GM12873 (cell line): ENCODE measurements at regions not wholly inside any gene's neighbourhood (a gene's known extent, or its start where the extent isn't known, plus 50 kb on each side); places are given as distances from the start of the nearest gene placed in this dataset.

ENCODE experiments used
- TF ChIP-seq, protein P1 (sequence below): IDR thresholded peaks from 2 replicates; pipeline ENCODE4 v1.5.1; 2012; ENCODE audit warnings: low read depth, mild to moderate bottlenecking, moderate library complexity, low read length, control low read depth; ENCODE audit not compliant: insufficient read depth; ENCODE audit errors: missing control alignments

DNA sequence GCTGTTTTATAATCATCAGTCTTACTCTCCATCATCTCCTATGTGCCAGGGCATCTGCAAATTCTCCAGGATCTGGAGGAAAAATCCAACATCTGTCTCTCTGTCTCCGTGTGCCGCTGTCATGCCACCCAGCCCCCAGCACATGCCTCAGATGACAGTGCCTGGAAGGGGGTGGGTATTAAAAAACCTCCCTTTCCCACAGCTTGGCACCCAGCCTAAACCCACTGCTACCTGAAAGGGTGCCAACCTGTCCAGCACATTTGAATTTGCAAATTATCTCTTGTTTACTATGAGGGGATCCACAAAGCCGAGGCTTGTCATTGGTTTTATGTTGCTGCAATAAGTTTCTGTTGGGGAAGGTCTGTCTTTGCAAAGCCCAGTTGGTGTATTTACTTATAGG, 73.1 kb downstream of the EMX2 start:
- TF ChIP-seq, protein P1, sequence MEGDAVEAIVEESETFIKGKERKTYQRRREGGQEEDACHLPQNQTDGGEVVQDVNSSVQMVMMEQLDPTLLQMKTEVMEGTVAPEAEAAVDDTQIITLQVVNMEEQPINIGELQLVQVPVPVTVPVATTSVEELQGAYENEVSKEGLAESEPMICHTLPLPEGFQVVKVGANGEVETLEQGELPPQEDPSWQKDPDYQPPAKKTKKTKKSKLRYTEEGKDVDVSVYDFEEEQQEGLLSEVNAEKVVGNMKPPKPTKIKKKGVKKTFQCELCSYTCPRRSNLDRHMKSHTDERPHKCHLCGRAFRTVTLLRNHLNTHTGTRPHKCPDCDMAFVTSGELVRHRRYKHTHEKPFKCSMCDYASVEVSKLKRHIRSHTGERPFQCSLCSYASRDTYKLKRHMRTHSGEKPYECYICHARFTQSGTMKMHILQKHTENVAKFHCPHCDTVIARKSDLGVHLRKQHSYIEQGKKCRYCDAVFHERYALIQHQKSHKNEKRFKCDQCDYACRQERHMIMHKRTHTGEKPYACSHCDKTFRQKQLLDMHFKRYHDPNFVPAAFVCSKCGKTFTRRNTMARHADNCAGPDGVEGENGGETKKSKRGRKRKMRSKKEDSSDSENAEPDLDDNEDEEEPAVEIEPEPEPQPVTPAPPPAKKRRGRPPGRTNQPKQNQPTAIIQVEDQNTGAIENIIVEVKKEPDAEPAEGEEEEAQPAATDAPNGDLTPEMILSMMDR: no peak

DNA sequence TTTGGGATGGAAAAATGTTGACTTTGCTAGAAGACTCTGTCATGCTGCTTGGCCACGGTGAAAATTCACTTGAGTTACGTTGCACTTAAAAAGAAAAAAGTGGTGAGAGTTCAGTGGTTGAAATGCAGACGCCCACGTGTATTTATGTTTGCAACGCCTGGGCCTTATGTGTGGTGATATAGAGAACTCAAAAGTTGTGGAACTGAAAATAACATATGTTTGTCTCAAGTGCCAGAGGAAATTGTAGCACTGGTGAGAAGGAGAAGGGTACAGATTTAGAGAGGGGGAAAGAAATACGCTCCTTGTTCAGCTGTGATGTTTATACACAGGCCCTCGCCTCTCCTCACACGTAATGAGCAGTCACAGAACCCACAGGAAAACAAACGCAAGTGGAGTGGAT, 73.6 kb downstream of the EMX2 start:
- TF ChIP-seq, protein P1: no peak

DNA sequence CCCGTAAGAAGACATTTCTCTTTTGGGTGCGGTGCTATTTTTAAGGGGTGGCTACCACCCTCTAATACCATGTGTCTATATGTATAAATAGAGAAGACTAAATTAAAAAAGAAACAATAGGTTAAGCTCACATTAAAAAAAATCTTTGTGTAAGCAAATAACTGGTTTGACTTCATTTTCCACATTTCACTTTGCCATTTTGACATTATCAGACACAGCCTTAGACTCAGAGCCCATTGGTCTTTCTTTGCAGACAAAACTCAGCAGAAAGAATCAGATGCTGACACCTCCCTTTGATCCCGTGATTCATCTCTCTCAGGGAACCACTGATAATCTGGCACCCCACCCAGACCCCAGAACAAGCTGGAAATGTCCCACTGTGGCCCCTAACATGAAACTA, 74.5 kb downstream of the EMX2 start:
- TF ChIP-seq, protein P1: no peak

DNA sequence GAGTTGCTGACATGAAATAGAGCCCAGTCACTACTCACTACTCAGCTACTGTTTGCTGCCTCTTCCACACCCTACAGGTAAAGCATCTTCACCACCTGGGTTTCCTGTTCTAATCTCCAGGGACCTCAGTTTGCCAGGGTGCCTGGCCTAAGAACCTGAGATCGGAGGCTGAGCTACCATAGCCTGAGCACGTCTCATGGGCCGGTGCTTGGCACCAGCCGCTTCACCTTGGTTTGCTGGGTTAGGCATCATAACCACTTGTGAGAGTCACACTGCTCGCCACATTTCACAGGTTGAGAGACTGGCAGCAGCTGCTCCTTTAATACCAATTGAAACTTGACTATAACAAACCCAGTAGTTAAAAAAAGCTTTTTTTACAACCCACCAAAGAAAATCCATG, 75.1 kb downstream of the EMX2 start:
- TF ChIP-seq, protein P1: no peak

DNA sequence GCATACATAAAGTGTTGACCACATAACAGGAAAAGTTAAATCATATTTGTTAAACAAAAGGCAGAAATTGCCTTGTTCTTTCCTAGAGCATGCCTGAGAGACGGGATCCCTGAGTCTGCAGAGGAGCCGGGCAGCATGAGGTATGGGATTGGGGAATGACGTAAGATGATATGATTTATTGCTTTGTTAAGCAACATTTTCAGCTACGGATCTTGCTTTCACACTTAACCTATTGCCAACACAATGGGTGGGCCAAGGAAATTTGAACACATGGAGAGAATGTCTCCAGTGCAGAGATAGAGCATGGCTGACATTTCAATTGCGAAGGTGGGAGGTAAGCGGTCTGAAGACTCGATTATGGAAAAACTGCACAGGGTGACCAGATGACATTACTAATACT, 76.7 kb downstream of the EMX2 start:
- TF ChIP-seq, protein P1: no peak

DNA sequence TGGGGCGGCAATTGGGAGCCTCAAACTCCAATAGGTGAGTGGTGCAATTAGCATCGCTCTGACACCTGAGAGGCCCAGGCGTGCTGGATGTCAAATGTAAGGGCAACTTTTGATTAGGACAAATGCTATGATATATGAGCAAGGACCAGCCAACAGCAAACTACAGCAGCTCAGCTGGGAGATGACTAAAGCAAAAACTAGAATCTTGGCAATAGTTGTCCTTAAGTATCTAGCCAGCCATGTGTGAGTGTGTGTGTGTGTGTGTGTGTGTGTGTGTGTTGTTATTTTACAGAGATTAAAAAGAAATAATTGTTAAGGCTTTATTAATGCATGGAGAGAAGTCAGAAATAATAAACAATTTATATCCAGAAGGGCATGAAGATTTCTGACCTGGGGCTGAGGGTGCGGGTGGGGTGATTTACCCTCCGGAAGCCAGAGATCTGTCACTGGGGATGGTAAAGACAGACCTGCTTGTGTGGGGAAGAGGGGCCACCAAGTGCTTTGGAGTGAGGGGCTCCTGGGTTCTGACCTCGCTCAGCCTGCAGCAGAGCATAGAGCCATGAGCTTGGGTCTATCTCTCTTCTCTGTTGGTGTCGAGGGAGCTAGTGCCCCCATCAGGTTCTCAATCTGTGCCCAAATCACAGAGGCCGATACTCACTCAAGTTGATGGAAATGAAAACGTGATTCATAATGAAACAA, 77.3 kb downstream of the EMX2 start:
- TF ChIP-seq, protein P1: no peak

DNA sequence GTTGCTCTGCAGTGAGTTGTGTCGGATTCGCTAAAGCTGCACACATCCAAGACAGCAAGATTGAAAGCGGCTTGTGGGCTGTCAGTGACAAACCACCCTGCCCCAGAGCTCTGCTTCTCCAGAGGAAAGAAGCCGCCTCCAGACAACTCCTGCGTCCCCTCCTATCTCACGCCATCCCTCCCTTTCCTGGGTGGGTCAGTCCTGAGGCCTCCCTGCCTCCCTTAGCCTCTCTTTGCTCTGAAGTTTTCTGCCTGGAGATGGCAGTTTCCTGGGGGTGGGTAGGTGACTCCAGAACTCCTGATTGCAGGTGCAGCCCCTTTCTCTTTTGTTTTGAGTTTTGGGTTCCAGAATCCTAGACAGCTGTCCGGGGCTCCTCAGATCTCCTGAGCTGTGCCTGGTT, 78.7 kb downstream of the EMX2 start:
- TF ChIP-seq, protein P1: no peak
